ENCODE measurements at regions not wholly inside any gene's neighbourhood (a gene's known extent, or its start where the extent isn't known, plus 50 kb on each side); places are given as distances from the start of the nearest gene placed in this dataset.

DNA sequence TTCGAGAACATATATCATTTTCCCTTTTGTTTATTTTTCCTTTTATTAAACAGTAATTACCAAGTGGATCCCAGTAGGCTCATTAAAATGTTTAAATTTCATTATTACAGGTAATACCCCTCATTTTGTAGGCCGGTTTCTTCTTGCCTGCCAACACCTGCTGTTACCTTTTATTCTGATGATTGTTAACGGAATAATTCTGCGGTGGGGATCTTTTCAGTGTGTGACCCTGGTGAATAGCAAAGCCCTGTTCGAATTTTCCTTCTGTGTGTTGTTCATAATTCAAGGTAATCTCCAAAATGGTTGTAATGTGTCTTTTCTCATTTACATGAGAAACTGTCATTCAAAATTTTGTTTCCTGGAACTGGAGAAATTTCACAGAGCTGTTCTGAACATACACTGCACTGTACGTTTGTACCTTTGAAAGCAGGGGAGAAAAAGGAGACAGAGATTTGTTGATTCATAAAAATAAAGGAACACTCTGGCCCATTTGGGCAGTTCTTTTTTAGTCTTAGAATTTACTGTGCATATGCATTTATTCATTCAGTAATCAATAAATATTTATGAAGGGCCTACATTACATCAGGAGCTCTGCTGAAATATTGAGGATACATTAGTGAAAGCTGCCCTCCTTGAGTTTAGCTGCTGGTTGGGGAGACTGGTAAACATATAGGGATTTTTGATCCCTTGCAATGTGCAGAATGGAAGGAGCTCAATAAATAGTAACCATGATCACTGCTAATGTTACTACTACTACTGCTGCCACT lies 502.0 kb downstream of the QKI start:
- no peak for TF ChIP-seq CTCF (IDR thresholded peaks at IDR 0.05; ENCODE audit: insufficient read depth, low read length, poor library complexity, severe bottlenecking)
- no peak for TF ChIP-seq EZH2phosphoT487 (conservative IDR thresholded peaks at IDR 0.05; ENCODE audit: low read length)
